ENCODE measurements at regions not wholly inside any gene's neighbourhood (a gene's known extent, or its start where the extent isn't known, plus 50 kb on each side); places are given as distances from the start of the nearest gene placed in this dataset.

GRCh38 chr2:13106302-13106701 lies 389.6 kb downstream of the TRIB2 start:
- TF ChIP-seq TEAD4 (IDR thresholded peaks at IDR 0.05) (no peak), CREB1 (IDR thresholded peaks at IDR 0.05; ENCODE audit: low read depth) (no peak), TAF1 (IDR thresholded peaks at IDR 0.05; ENCODE audit: low read depth) (no peak), REST (IDR thresholded peaks at IDR 0.05; ENCODE audit: low read depth) (no peak), MAX (IDR thresholded peaks at IDR 0.05) (no peak), CEBPB (IDR thresholded peaks at IDR 0.05) (no peak), EGR1 (IDR thresholded peaks at IDR 0.05) (no peak), EP300 (IDR thresholded peaks at IDR 0.05; ENCODE audit: borderline replicate concordance) (no peak), NFIC (IDR thresholded peaks at IDR 0.05) (no peak)

GRCh38 chr2:13109516-13109915 lies 392.8 kb downstream of the TRIB2 start:
- TF ChIP-seq TEAD4 (IDR thresholded peaks at IDR 0.05) (no peak), FOXM1 (IDR thresholded peaks at IDR 0.05; ENCODE audit: borderline replicate concordance, low read depth) (no peak), NFIC (IDR thresholded peaks at IDR 0.05) (no peak), EP300 (IDR thresholded peaks at IDR 0.05; ENCODE audit: borderline replicate concordance) (no peak), TCF12 (IDR thresholded peaks at IDR 0.05; ENCODE audit: low read depth) (no peak), MAX (IDR thresholded peaks at IDR 0.05) (no peak), EGR1 (IDR thresholded peaks at IDR 0.05) (no peak), USF1 (IDR thresholded peaks at IDR 0.05) (no peak), REST (IDR thresholded peaks at IDR 0.05; ENCODE audit: low read depth) (no peak), CREB1 (IDR thresholded peaks at IDR 0.05; ENCODE audit: low read depth) (no peak), YY1 (IDR thresholded peaks at IDR 0.05; ENCODE audit: low read depth) (no peak), RAD21 (IDR thresholded peaks at IDR 0.05; ENCODE audit: low read depth) (no peak), ZBTB7A (IDR thresholded peaks at IDR 0.05; ENCODE audit: low read depth) (no peak), TAF1 (IDR thresholded peaks at IDR 0.05; ENCODE audit: low read depth) (no peak)

GRCh38 chr2:13110825-13111224 lies 394.1 kb downstream of the TRIB2 start:
- TF ChIP-seq ZBTB7A (IDR thresholded peaks at IDR 0.05; ENCODE audit: low read depth) (no peak), RAD21 (IDR thresholded peaks at IDR 0.05; ENCODE audit: low read depth) (no peak), REST (IDR thresholded peaks at IDR 0.05; ENCODE audit: low read depth) (no peak), EP300 (IDR thresholded peaks at IDR 0.05; ENCODE audit: borderline replicate concordance) (no peak), CEBPB (IDR thresholded peaks at IDR 0.05) (no peak), MAX (IDR thresholded peaks at IDR 0.05) (no peak), CREB1 (IDR thresholded peaks at IDR 0.05; ENCODE audit: low read depth) (no peak), NFIC (IDR thresholded peaks at IDR 0.05) (no peak), TAF1 (IDR thresholded peaks at IDR 0.05; ENCODE audit: low read depth) (no peak), TCF12 (IDR thresholded peaks at IDR 0.05; ENCODE audit: low read depth) (no peak)

GRCh38 chr2:13113002-13113401 lies 396.3 kb downstream of the TRIB2 start:
- TF ChIP-seq CREB1 (IDR thresholded peaks at IDR 0.05; ENCODE audit: low read depth) (no peak), NFIC (IDR thresholded peaks at IDR 0.05) (no peak), RAD21 (IDR thresholded peaks at IDR 0.05; ENCODE audit: low read depth) (no peak), TEAD4 (IDR thresholded peaks at IDR 0.05) (no peak), FOXM1 (IDR thresholded peaks at IDR 0.05; ENCODE audit: borderline replicate concordance, low read depth) (no peak), ZBTB7A (IDR thresholded peaks at IDR 0.05; ENCODE audit: low read depth) (no peak), USF1 (IDR thresholded peaks at IDR 0.05) (no peak), YY1 (IDR thresholded peaks at IDR 0.05; ENCODE audit: low read depth) (no peak), EP300 (IDR thresholded peaks at IDR 0.05; ENCODE audit: borderline replicate concordance) (no peak), EGR1 (IDR thresholded peaks at IDR 0.05) (no peak), TCF12 (IDR thresholded peaks at IDR 0.05; ENCODE audit: low read depth) (no peak), CEBPB (IDR thresholded peaks at IDR 0.05) (no peak), MAX (IDR thresholded peaks at IDR 0.05) (no peak)

Data from Ishikawa (cell line).